Epithelial cell of esophagus (primary cell): ENCODE measurements at regions not wholly inside any gene's neighbourhood (a gene's known extent, or its start where the extent isn't known, plus 50 kb on each side); places are given as distances from the start of the nearest gene placed in this dataset.
A peak's percentile ranks its signal among the peaks of the same experiment; 100 is the strongest.

Source experiments
- DNase-seq: peaks from one replicate; pipeline ENCODE4 v3.0.0; 2010; ENCODE audit warnings: low read depth
- H3K4me3 ChIP-seq: 2 replicates; pipeline ENCODE4 v1.5.1; 2011; ENCODE audit warnings: mild to moderate bottlenecking, low read length, control low read depth
- CTCF ChIP-seq: IDR thresholded peaks from 2 replicates; pipeline ENCODE4 v1.5.1; 2011; ENCODE audit warnings: low read depth, mild to moderate bottlenecking, low read length, control low read depth, inconsistent platforms; ENCODE audit not compliant: insufficient read depth; ENCODE audit errors: missing control alignments

GRCh38 chr9:111163716-111164389 is 125.6 kb upstream of the LPAR1 start:
- H3K4me3 ChIP-seq = no peak overlapping the region
- no peak for DNase-seq
- TF ChIP-seq CTCF = no peak

DNA sequence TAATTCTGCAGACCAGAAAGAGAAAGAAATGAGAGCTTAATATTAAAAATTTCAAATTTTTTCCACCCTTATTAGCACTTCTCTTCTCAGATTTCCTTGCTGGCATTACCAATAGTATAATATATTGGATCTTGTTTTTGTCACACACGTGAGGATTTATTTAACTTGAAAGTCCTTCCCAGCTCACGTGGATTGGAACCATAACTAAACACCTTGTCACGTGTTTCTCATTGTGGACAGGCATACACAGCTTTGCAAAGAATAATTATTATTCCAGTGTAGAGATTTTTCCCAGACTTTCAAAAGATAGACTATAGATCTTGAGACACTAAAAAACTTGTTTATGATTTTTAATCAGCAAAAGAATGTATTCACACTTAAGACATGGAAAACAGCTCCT is 123.8 kb upstream of the LPAR1 start:
- DNase-seq = no peak
- no peak overlapping the region for H3K4me3 ChIP-seq
- TF ChIP-seq CTCF = no peak

- H3K4me3 ChIP-seq = no peak overlapping the region
- DNase-seq = peak; percentile 59
- no peak for TF ChIP-seq CTCF
Measured at GRCh38 chr9:111161015-111161415, 122.7 kb upstream of the LPAR1 start.

DNA sequence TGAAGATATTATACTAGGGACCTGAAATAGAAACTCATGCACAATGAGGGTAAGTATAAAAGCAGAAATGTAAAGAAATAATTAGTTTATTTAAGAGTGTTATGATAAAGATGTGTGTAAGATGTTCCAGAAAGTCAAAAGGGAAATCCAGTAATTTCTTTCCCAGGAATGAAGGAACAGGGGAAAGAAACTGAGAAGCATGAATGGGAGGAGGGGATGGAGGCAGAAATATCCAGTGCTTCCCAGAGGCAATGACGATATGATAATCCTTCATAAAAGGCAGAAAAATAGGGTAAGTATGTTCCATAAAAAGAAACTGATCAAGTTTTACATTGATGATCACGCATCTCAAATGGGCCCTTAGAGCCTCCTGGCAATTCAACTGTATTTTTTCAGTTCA is 120.7 kb upstream of the LPAR1 start:
- H3K4me3 ChIP-seq = no peak overlapping the region
- no peak for TF ChIP-seq CTCF
- DNase-seq = no peak

GRCh38 chr9:111158363-111158762 is 120.1 kb upstream of the LPAR1 start:
- no peak overlapping the region for H3K4me3 ChIP-seq
- DNase-seq = no peak
- TF ChIP-seq CTCF = no peak

- no peak for TF ChIP-seq CTCF
- H3K4me3 ChIP-seq = no peak overlapping the region
- no peak for DNase-seq
Measured at GRCh38 chr9:111154081-111154562, 115.9 kb upstream of the LPAR1 start.
